NCI-H2227 treated with DMSO at 0.1 percent for 48 hours (cell line): ENCODE measurements at regions not wholly inside any gene's neighbourhood (a gene's known extent, or its start where the extent isn't known, plus 50 kb on each side); places are given as distances from the start of the nearest gene placed in this dataset.

Experiments used
- DNase-seq: peaks from one replicate; lab custom pipeline; 2025; lab: John Stamatoyannopoulos, UW

DNA sequence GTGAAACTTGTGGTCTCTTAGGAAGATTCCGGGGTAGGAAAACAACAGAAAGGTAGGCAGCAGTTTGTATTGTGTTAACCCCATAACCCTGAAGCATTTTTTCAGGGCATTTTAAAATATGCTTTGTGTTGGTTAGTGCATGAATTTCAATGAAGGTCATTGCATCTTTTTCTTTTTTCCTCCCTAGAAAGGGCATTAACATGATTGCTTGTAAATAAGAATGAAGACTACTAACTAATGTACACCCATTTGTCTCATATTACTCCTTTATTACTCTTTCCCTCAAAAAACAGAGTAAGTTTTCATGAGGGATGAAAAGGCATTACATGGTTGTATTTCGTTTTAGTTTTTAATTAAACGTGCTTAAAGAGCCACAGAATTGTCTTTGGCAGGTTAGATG, 141.4 kb downstream of the OGFRL1 start:
- DNase-seq: no peak

DNA sequence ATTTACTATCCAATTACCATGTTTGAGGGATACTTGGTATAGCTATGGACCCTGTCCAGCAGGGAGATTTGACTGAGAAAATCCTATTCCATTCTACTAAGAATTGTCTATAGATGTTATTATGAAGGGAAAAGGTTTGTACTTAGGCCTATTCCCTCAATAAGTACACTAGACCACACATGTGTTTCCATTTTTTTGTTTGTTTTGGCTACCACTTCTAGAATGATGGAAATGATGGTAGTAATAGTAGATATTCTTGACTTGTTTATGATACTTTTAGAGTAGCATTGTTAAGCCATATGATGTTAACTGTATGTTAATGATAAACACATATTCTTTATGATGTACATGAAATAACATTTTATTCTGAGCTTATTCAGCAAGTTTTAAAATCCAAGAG, 144.8 kb downstream of the OGFRL1 start:
- DNase-seq: no peak

GRCh38 chr6:71444222-71444621, 155.6 kb downstream of the OGFRL1 start:
- no peak for DNase-seq

- DNase-seq: no peak
Observed at GRCh38 chr6:71446057-71446456, 157.4 kb downstream of the OGFRL1 start.

GRCh38 chr6:71446470-71446869, 157.9 kb downstream of the OGFRL1 start:
- no peak for DNase-seq

DNA sequence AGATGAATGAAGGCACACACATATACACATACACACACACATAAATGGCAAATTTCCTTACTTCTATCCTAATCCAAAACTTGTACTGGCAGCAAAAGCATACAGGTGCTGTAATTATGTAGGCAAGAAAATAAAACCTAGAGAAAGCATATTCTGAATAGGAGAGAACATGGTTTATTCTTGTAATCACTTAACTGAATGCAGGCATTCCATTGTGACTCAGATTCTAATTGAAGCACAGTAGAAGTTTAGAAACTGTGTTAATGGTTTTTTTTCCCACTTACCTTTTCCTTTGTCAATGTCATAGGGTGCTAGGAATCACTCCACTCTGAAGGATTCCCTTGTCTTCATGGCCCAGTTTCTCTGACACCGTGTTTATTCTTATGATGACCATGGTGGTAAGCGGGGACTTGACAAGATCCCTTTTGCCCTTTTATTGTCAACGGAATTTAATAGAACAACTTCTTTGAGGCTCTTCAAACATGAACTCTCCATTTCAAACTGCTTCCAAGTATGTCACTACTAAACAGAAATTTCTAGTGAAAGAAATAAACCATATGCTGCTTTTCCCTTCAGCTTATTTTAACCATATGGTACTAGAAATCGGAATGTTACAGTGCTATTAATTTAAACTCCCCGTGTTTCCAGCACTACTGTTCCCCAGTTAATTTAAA, 164.2 kb downstream of the OGFRL1 start:
- no peak for DNase-seq

DNA sequence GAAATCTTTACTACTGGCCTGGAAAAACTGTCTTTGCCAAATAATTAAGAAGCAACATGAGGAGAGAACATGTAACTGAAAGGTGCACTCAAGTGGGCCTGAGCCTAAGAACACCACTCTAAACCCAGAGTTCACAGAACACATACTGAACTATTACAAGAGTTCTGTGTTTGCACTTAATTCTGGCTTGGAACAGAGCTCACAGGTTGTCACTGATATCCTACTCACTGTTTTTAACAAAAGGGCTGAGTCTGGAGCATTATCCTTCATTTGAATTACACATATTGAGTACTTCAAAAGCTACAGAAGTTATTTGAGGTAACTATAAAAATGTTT, 164.7 kb downstream of the OGFRL1 start:
- DNase-seq: no peak

- DNase-seq: no peak
Observed at GRCh38 chr6:71454056-71454455, 165.4 kb downstream of the OGFRL1 start.

- no peak for DNase-seq
Observed at GRCh38 chr6:71457929-71458328, 169.3 kb downstream of the OGFRL1 start.

DNA sequence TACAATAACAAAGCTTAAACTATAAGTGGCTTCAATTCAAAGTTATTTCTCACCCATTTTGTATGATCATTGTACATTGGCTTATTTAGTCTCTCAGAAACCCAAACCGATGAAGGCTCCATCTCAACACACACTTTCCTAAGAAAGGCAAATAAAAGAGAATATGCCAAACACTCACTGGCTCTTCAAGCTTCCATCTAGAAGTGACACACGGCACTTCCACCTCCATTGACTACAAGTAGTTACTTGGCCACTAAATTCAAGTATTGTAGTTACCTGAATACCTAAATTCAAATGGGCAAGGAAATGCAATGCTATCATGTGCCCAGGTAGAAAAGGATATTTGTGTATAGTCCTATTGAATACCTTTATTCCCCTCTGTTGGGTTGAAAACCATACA, 170.6 kb downstream of the OGFRL1 start:
- DNase-seq: no peak

DNA sequence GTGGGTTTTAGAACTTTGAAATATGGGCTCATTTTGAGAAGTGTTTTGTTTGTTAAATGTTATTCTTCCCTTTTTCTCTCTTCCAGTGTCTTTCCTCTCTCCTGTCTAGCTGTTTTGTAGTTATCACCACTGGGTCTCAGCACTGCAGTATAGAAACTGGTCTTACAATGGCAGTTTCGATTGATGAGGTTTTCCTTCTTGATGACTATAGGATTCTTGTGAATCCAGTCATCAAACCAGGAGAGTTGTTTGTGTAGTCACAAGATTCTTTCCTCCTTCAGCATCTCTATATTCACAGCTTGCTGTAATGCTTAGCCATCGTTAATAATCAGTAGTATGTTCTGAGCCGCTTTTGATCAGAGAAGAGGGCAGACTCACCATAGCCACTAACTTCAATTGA, 172.3 kb downstream of the OGFRL1 start:
- DNase-seq: no peak

DNA sequence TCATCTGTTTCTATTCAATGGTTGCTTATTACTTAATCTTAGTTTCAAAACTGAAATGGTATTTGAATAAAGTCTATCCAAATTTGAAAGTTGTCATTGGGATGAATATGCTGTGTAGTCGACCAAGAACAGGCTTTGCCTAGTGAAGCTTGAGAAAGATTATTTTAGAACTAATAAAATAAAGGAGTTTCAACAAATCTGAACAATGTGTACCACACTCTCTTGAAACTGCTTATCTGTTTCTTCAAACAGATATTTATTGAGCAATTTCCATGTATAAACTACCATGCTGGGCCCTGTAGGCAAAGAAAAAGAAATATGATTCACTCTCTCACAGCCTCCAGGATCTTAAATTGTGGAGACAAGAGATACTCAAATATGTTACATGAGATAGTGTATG, 174.4 kb downstream of the OGFRL1 start:
- DNase-seq: no peak

DNA sequence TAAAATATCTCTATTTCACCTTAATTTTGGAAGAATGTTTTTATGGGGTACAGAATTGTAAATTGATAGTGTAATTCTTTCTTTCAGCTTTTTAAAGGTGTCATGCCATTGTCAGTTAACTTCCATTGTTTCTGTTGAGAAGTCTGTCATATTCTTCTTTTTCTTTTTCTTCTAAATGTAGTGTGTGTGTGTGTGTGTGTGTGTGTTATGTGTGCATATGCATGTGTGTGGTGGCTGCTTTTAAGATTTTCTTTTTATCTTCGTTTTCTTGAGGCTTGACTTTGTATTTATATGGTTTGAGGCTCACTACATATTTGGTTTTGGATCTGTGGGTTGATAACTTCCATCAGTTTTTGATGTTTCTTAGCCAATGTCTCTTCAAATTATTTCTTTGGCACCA, 176.5 kb downstream of the OGFRL1 start:
- no peak for DNase-seq

GRCh38 chr6:71466362-71466761, 177.8 kb downstream of the OGFRL1 start:
- DNase-seq: no peak

DNA sequence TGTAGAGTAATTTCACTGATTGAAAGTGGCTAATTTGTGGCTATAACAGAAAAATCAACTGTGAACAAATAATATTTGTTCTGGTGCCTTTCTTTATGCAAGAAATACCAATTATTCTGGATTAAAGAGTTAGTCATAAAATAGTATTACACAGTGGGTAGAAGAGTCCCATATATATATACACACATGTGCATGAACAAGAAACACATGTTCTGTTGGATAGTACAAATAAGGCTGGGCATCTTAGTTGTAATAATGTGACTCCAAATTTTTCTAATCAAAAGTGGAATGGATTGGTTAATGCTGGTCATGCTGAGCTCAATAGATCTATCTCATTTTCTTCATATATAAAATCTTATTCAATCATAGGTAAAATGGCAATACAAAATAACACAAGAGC, 179.4 kb downstream of the OGFRL1 start:
- no peak for DNase-seq

DNA sequence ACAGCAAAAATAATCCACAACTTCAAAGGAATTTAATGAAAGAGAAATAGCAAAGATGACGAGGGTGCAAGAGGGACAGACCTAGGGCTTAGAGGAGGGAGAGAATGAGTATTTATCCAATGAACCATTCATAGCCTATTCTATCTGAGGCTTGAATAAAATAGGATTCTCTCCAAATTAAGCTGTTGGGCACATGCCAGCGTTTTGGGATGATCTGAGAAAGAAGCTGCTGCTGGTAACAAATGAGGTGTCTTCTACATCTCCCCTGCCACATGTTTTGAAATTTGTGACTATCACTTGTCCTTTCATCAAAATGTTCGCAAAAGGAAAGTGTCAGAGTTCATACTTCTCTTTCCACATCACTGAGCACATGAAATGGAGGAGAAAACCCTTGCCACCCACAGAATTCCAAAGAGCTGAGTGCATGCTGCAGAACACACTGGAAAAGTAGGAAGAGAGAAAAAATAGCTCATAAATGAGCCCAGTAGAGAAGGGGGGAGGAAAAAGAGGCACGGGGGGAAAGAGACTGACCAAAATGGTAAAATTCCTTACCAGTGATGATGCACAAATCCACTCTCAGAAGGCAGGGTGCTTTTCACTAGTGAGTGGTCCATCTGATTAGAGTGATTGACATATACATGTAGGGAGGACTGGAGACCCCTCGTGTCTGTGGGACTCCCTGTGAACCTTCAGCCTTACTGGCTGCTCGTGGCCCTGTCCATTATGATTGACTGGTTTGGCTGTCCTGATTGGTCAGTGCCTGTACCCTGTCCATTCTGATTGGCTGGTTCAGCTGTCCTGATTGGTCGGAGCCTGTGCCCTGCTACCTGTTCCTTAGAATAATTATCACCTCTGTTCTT, 180.5 kb downstream of the OGFRL1 start:
- no peak for DNase-seq

- no peak for DNase-seq
Observed at GRCh38 chr6:71471718-71472117, 183.1 kb downstream of the OGFRL1 start.

- DNase-seq: no peak
Observed at GRCh38 chr6:71473926-71474325, 185.3 kb downstream of the OGFRL1 start.

DNA sequence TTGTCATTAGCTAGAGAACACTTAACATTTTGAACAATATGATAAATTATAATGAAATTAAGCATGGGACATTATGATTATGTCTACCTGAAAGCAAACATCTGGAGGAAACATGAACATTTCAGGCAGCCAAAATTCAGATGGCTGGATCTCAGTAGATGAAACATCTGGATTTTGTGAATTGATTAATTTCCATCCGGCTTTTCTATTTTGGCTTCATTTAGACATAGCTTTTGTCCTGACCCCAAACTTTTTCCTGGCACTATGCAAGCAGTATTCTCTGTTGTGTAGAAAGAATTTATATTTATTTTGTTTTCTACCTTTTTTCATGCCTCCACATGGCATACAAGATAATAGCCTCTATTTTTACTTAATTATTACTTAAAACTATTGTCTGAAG, 186.3 kb downstream of the OGFRL1 start:
- no peak for DNase-seq

DNA sequence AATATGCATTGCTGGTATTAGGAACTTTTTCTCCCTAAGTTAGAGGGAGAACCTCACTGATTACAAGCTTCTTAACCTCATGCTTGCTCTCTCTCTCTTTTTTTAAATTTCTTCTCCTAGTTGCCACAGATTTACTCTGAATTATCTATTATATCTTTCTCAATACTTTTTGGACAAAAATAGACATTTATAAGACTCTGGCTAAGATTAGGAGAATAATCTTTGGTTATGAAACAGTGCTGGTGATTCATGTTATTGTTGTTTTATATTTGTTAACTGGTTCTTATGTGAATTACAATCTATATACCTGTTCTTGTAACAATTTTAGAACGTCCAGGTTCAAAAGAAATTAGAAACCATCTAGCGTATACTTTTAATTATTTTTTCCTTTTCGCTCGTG, 187.8 kb downstream of the OGFRL1 start:
- DNase-seq: no peak

DNA sequence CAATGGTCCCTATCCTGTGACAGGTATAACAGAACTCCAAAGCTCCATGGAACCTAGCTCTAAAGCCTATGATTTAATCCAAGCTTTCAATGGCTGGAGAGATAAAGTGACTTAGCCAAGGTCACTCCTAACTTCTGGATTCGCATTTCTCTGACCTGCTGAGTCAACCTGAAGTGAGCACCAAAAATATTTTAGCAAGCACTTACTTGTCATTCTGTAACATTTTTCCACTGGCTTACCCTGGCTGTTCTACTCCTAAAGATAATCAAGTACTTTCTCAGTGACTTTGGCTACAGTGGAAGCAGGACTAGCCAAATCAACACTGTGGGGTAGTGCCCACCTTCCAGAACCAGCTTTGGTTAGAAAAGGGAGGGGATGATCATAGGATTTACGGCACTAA, 188.3 kb downstream of the OGFRL1 start:
- DNase-seq: no peak

GRCh38 chr6:71478834-71479541, 190.4 kb downstream of the OGFRL1 start:
- no peak for DNase-seq

DNA sequence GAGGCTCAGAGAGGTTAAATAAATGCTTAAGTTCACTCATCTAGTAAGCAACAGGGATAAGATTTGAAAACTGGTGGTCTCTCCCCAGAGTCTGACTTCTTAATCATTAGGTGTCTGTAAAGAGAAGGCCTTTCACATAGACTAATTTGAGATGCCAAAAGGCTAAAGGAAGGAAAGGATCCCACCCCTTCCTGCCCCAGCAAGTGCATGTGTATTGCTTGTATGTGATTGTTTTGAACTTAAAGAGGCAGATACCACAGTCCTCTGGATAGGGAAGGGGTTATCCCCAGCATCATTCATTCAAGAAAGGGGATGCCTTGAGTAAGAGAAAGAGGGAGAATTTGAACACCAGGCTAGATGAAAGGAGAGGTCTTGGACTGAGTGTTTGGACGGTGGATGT, 192.0 kb downstream of the OGFRL1 start:
- DNase-seq: no peak
